Stromal cell of bone marrow (primary cell): ENCODE measurements at regions not wholly inside any gene's neighbourhood (a gene's known extent, or its start where the extent isn't known, plus 50 kb on each side); places are given as distances from the start of the nearest gene placed in this dataset.

Source experiments
- DNase-seq: peaks from one replicate; pipeline ENCODE4 v3.0.0-alpha.2; 2012; ENCODE audit warnings: low read depth

GRCh38 chr13:111539252-111539651, 218.8 kb downstream of the TEX29 start:
- no peak for DNase-seq

- no peak for DNase-seq
Measured at GRCh38 chr13:111539791-111540446, 219.5 kb downstream of the TEX29 start.

GRCh38 chr13:111540486-111540885, 220.0 kb downstream of the TEX29 start:
- DNase-seq: no peak

- DNase-seq: no peak
Measured at GRCh38 chr13:111541345-111541744, 220.9 kb downstream of the TEX29 start.

GRCh38 chr13:111541752-111542529, 221.5 kb downstream of the TEX29 start:
- DNase-seq: no peak

GRCh38 chr13:111542530-111543341, 222.3 kb downstream of the TEX29 start:
- no peak for DNase-seq

GRCh38 chr13:111546921-111547675, 226.7 kb downstream of the TEX29 start:
- DNase-seq: no peak

GRCh38 chr13:111547726-111548273, 227.4 kb downstream of the TEX29 start:
- DNase-seq: no peak

GRCh38 chr13:111548301-111548700, 227.9 kb downstream of the TEX29 start:
- no peak for DNase-seq

- DNase-seq: no peak
Measured at GRCh38 chr13:111548805-111549204, 228.4 kb downstream of the TEX29 start.

- DNase-seq: no peak
Measured at GRCh38 chr13:111549464-111549863, 229.0 kb downstream of the TEX29 start.

- DNase-seq: no peak
Measured at GRCh38 chr13:111550062-111550461, 229.6 kb downstream of the TEX29 start.

GRCh38 chr13:111551204-111551820, 230.9 kb downstream of the TEX29 start:
- DNase-seq: no peak

- DNase-seq: no peak
Measured at GRCh38 chr13:111552891-111553655, 232.6 kb downstream of the TEX29 start.

GRCh38 chr13:111554539-111555267, 234.3 kb downstream of the TEX29 start:
- no peak for DNase-seq

GRCh38 chr13:111555268-111555808, 234.9 kb downstream of the TEX29 start:
- no peak for DNase-seq

- no peak for DNase-seq
Measured at GRCh38 chr13:111555903-111556302, 235.5 kb downstream of the TEX29 start.

GRCh38 chr13:111556496-111556895, 236.1 kb downstream of the TEX29 start:
- DNase-seq: no peak

- DNase-seq: no peak
Measured at GRCh38 chr13:111557921-111558699, 237.7 kb downstream of the TEX29 start.
